ENCODE measurements at regions not wholly inside any gene's neighbourhood (a gene's known extent, or its start where the extent isn't known, plus 50 kb on each side); places are given as distances from the start of the nearest gene placed in this dataset.

DNA sequence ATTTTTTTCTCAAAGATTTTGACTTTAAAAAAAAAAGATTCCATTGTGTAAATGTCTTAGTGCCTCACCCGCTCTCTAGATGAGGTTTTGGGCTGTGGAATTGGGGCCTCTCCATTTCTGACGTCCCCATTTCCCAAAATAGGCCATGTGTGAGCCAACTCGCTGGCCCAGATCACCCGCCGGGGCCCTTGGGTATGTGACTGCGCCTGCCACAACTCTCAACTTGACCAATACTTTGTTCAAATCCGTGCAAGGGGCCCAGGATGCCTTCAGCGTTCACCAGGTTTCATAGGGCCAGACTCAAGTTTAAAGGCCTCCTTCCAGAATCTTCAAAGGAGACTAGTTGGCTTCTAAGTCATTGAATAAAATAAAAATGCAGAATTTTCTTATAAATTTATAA lies 96.0 kb downstream of the DHCR7 start:
- TF ChIP-seq POLR2A (IDR thresholded peaks at IDR 0.05), result no peak
- TF ChIP-seq, protein P1, sequence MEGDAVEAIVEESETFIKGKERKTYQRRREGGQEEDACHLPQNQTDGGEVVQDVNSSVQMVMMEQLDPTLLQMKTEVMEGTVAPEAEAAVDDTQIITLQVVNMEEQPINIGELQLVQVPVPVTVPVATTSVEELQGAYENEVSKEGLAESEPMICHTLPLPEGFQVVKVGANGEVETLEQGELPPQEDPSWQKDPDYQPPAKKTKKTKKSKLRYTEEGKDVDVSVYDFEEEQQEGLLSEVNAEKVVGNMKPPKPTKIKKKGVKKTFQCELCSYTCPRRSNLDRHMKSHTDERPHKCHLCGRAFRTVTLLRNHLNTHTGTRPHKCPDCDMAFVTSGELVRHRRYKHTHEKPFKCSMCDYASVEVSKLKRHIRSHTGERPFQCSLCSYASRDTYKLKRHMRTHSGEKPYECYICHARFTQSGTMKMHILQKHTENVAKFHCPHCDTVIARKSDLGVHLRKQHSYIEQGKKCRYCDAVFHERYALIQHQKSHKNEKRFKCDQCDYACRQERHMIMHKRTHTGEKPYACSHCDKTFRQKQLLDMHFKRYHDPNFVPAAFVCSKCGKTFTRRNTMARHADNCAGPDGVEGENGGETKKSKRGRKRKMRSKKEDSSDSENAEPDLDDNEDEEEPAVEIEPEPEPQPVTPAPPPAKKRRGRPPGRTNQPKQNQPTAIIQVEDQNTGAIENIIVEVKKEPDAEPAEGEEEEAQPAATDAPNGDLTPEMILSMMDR (IDR thresholded peaks at IDR 0.05), result no peak

All from uterus (tissue), 2 donors.